ENCODE measurements at regions not wholly inside any gene's neighbourhood (a gene's known extent, or its start where the extent isn't known, plus 50 kb on each side); places are given as distances from the start of the nearest gene placed in this dataset.

GRCh38 chr10:8326396-8327139 lies 272.1 kb downstream of the GATA3 start:
- TF ChIP-seq POLR2A (IDR thresholded peaks at IDR 0.05; ENCODE audit: low read length) (no peak), GATA1 (IDR thresholded peaks at IDR 0.05; ENCODE audit: low read depth, low read length) (no peak)
